ENCODE measurements at regions not wholly inside any gene's neighbourhood (a gene's known extent, or its start where the extent isn't known, plus 50 kb on each side); places are given as distances from the start of the nearest gene placed in this dataset.

DNA sequence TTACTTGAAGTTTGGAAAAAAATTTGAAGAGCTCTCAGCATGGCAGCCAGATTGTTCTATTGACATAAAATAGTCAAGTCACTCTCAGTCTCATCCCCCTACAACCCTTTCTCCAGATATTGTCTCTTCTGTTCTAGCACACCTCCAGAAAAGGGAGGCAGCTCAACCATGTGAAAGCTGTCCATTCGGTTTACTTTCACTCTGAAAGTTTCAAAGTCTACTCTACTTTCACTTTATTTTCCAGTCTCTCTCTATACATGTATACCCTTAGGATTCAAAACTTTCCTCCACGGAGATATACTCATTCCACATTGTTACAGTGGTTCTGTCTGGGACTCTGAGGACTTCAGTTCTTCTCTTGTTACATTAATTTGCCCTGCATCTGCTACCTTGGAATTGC, 111.0 kb upstream of the STAC start:
- 85% methylated on average over 2 of the region's 2 CpGs for WGBS (ENCODE audit: low lambda C conversion rate, missing lambda C conversion rate)
- TF ChIP-seq EZH2 (IDR thresholded peaks at IDR 0.05; ENCODE audit: borderline replicate concordance) (no peak), EZH2phosphoT487 (IDR thresholded peaks at IDR 0.05; ENCODE audit: low read depth, severe bottlenecking, unreplicated experiment) (no peak)
- TF ChIP-seq, protein P1, sequence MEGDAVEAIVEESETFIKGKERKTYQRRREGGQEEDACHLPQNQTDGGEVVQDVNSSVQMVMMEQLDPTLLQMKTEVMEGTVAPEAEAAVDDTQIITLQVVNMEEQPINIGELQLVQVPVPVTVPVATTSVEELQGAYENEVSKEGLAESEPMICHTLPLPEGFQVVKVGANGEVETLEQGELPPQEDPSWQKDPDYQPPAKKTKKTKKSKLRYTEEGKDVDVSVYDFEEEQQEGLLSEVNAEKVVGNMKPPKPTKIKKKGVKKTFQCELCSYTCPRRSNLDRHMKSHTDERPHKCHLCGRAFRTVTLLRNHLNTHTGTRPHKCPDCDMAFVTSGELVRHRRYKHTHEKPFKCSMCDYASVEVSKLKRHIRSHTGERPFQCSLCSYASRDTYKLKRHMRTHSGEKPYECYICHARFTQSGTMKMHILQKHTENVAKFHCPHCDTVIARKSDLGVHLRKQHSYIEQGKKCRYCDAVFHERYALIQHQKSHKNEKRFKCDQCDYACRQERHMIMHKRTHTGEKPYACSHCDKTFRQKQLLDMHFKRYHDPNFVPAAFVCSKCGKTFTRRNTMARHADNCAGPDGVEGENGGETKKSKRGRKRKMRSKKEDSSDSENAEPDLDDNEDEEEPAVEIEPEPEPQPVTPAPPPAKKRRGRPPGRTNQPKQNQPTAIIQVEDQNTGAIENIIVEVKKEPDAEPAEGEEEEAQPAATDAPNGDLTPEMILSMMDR (IDR thresholded peaks at IDR 0.05; ENCODE audit: poor library complexity), result no peak

GRCh38 chr3:36282766-36283165, 97.5 kb upstream of the STAC start:
- Histone ChIP-seq H3K9me3 (ENCODE audit: low read depth) (no peaks in the 10 kb centered on the region), H3K4me2 (no peak overlapping the region), H2AFZ (no peak overlapping the region), H3K4me3 (no peak overlapping the region), H3K4me1 (ENCODE audit: insufficient read depth) (no peaks in the 10 kb centered on the region), H3K27me3 (no peaks in the 10 kb centered on the region), H3K27ac (no peak overlapping the region), H3K36me3 (replicated peaks; ENCODE audit: insufficient read depth, low read depth) (no peaks in the 10 kb centered on the region), H3K79me2 (no peaks in the 10 kb centered on the region), H4K20me1 (ENCODE audit: insufficient read depth, poor library complexity, severe bottlenecking) (no peaks in the 10 kb centered on the region), H3K9me2 (replicated peaks; ENCODE audit: insufficient read depth) (no peaks in the 10 kb centered on the region)
- DNase-seq (ENCODE audit: low spot score), result no peak
- TF ChIP-seq, protein P1 (IDR thresholded peaks at IDR 0.05; ENCODE audit: poor library complexity), result no peak
- TF ChIP-seq EZH2 (IDR thresholded peaks at IDR 0.05; ENCODE audit: borderline replicate concordance) (no peak), EZH2phosphoT487 (IDR thresholded peaks at IDR 0.05; ENCODE audit: low read depth, severe bottlenecking, unreplicated experiment) (no peak)
- WGBS (ENCODE audit: low lambda C conversion rate, missing lambda C conversion rate), result 47% methylated on average over 3 of the region's 3 CpGs

More for the DNA sequence above, 111.0 kb upstream of the STAC start:
- no peaks in the 10 kb centered on the region for H3K9me2 ChIP-seq (replicated peaks; ENCODE audit: insufficient read depth)
- H3K4me2 ChIP-seq, result no peak overlapping the region
- no peak overlapping the region for H3K4me3 ChIP-seq
- H3K79me2 ChIP-seq, result no peaks in the 10 kb centered on the region
- H3K36me3 ChIP-seq (replicated peaks; ENCODE audit: insufficient read depth, low read depth), result no peaks in the 10 kb centered on the region
- no peaks in the 10 kb centered on the region for H3K27me3 ChIP-seq
- no peaks in the 10 kb centered on the region for H4K20me1 ChIP-seq (ENCODE audit: insufficient read depth, poor library complexity, severe bottlenecking)
- H3K27ac ChIP-seq, result no peak overlapping the region
- no peak for DNase-seq (ENCODE audit: low spot score)
- H3K9me3 ChIP-seq (ENCODE audit: low read depth), result no peaks in the 10 kb centered on the region
- H3K4me1 ChIP-seq (ENCODE audit: insufficient read depth), result no peaks in the 10 kb centered on the region
- H2AFZ ChIP-seq, result no peak overlapping the region

DNA sequence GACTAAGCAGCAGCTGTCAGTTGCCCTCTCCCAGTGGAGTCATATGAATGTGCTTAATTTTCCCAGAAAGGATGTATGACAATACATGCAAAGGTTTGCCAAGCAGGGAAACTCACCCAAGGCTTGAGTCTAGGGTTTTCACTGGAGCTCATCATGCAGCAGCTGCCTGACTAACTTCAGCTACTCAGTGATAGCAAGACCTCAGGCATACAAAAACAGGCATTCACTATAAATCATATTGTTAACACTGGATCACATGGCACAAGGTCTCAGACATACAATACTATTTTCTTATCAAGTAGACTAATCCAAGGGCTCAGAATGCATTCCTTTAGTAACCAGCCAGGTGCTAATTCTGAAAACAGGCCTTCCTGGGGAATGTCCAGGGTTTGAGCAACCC, 85.0 kb upstream of the STAC start:
- H3K9me2 ChIP-seq (replicated peaks; ENCODE audit: insufficient read depth), result no peaks in the 10 kb centered on the region
- no peak overlapping the region for H2AFZ ChIP-seq
- no peaks in the 10 kb centered on the region for H3K9me3 ChIP-seq (ENCODE audit: low read depth)
- H3K27me3 ChIP-seq, result no peaks in the 10 kb centered on the region
- no peak overlapping the region for H3K27ac ChIP-seq
- H3K36me3 ChIP-seq (replicated peaks; ENCODE audit: insufficient read depth, low read depth), result no peaks in the 10 kb centered on the region
- no peak overlapping the region for H3K4me2 ChIP-seq
- no peaks in the 10 kb centered on the region for H4K20me1 ChIP-seq (ENCODE audit: insufficient read depth, poor library complexity, severe bottlenecking)
- H3K4me3 ChIP-seq, result no peak overlapping the region
- peak; percentile 49 for DNase-seq (ENCODE audit: low spot score)
- H3K4me1 ChIP-seq (ENCODE audit: insufficient read depth), result peaks cover 2% of the 10 kb centered on the region
- no peaks in the 10 kb centered on the region for H3K79me2 ChIP-seq
- TF ChIP-seq EZH2phosphoT487 (IDR thresholded peaks at IDR 0.05; ENCODE audit: low read depth, severe bottlenecking, unreplicated experiment) (no peak), EZH2 (IDR thresholded peaks at IDR 0.05; ENCODE audit: borderline replicate concordance) (no peak)
- TF ChIP-seq, protein P1 (IDR thresholded peaks at IDR 0.05; ENCODE audit: poor library complexity), result no peak

DNA sequence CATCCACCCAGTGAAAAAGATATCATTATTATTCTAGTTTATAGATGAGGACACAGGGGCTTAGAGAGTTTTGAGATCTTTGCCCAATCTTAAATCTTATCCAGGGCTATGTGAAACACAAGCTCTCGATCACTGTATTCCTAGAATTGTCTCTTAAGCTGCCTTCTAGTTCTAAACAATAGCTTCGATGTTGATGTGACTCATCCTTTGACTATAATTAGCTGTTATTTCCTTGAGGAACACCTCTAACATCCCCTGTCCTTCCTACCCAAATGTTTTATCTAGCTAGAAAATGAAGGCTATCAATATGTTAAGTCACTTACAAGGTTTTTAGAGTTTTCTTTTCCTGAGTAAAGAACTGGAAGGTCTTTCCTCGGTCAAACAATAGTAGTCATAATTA, 83.1 kb upstream of the STAC start:
- Histone ChIP-seq H3K9me3 (ENCODE audit: low read depth) (no peaks in the 10 kb centered on the region), H3K27ac (no peak overlapping the region), H3K4me2 (no peak overlapping the region), H3K79me2 (no peaks in the 10 kb centered on the region), H3K27me3 (no peaks in the 10 kb centered on the region), H3K36me3 (replicated peaks; ENCODE audit: insufficient read depth, low read depth) (no peaks in the 10 kb centered on the region), H3K4me3 (no peak overlapping the region), H2AFZ (no peak overlapping the region), H3K9me2 (replicated peaks; ENCODE audit: insufficient read depth) (no peaks in the 10 kb centered on the region), H3K4me1 (ENCODE audit: insufficient read depth) (peaks cover 2% of the 10 kb centered on the region), H4K20me1 (ENCODE audit: insufficient read depth, poor library complexity, severe bottlenecking) (no peaks in the 10 kb centered on the region)
- TF ChIP-seq EZH2phosphoT487 (IDR thresholded peaks at IDR 0.05; ENCODE audit: low read depth, severe bottlenecking, unreplicated experiment), result no peak
- no peak for TF ChIP-seq EZH2 (IDR thresholded peaks at IDR 0.05; ENCODE audit: borderline replicate concordance)
- TF ChIP-seq, protein P1 (IDR thresholded peaks at IDR 0.05; ENCODE audit: poor library complexity), result no peak
- WGBS (ENCODE audit: low lambda C conversion rate, missing lambda C conversion rate), result 75% methylated on average over 3 of the region's 3 CpGs
- no peak for DNase-seq (ENCODE audit: low spot score)

Data from hepatocyte (in vitro differentiated cells).